PC-3 (cell line): ENCODE measurements at regions not wholly inside any gene's neighbourhood (a gene's known extent, or its start where the extent isn't known, plus 50 kb on each side); places are given as distances from the start of the nearest gene placed in this dataset.

ENCODE experiments used
- CTCF ChIP-seq: fragments of 300-600 bp; sonication (generic); conservative IDR thresholded peaks from 2 replicates; pipeline ENCODE4 v1.5.1; 2017; ENCODE audit warnings: antibody characterized with exemption, low read depth, mild to moderate bottlenecking, low read length
- EZH2 ChIP-seq: fragments of 300-600 bp; sonication (generic); IDR thresholded peaks from one replicate; pipeline ENCODE4 v1.6.1; 2017; ENCODE audit warnings: antibody characterized with exemption, mild to moderate bottlenecking, low read length; ENCODE audit not compliant: unreplicated experiment
- EZH2phosphoT487 ChIP-seq: fragments of 300-600 bp; sonication (generic); IDR thresholded peaks from 2 replicates; pipeline ENCODE4 v1.6.1; 2018; ENCODE audit warnings: mild to moderate bottlenecking, antibody characterized with exemption, low read length, borderline replicate concordance

GRCh38 chr13:99039718-99040280 lies 61.9 kb upstream of the DOCK9 start:
- no peak for TF ChIP-seq CTCF
- no peak for TF ChIP-seq EZH2
- TF ChIP-seq EZH2phosphoT487 = no peak
